Neural progenitor cell (in vitro differentiated cells): ENCODE measurements at regions not wholly inside any gene's neighbourhood (a gene's known extent, or its start where the extent isn't known, plus 50 kb on each side); places are given as distances from the start of the nearest gene placed in this dataset.

ENCODE experiments used
- DNase-seq: peaks from one replicate; pipeline ENCODE4 v3.0.0-alpha.2; 2016; ENCODE audit warnings: low spot score
- H2AFZ ChIP-seq: fragments of 200-600 bp; sonication (generic); replicated peaks from 2 replicates; pipeline ENCODE4 v1.6.1; 2016; ENCODE audit warnings: antibody characterized with exemption
- H3F3A ChIP-seq: fragments of 200-600 bp; sonication (generic); 2 replicates; pipeline ENCODE4 v1.6.1; 2016; ENCODE audit warnings: antibody characterized with exemption, low read depth
- H3K27ac ChIP-seq: fragments of 200-600 bp; sonication (generic); 2 replicates; pipeline ENCODE4 v1.5.1; 2016; ENCODE audit warnings: mild to moderate bottlenecking
- H3K27me3 ChIP-seq: fragments of 200-600 bp; sonication (generic); 2 replicates; pipeline ENCODE4 v1.6.1; 2016; ENCODE audit warnings: mild to moderate bottlenecking, moderate library complexity
- H3K36me3 ChIP-seq: fragments of 200-600 bp; sonication (generic); 2 replicates; pipeline ENCODE4 v1.5.1; 2016
- H3K4me1 ChIP-seq: fragments of 200-600 bp; sonication (generic); 2 replicates; pipeline ENCODE4 v1.6.1; 2016; ENCODE audit warnings: mixed run types
- H3K4me2 ChIP-seq: fragments of 200-600 bp; sonication (generic); 2 replicates; pipeline ENCODE4 v1.6.1; 2016
- H3K4me3 ChIP-seq: fragments of 200-600 bp; sonication (generic); 2 replicates; pipeline ENCODE4 v1.5.1; 2016
- H3K79me2 ChIP-seq: fragments of 200-600 bp; sonication (generic); 2 replicates; pipeline ENCODE4 v1.6.1; 2016; ENCODE audit warnings: low read depth
- H3K9ac ChIP-seq: fragments of 200-600 bp; sonication (generic); 2 replicates; pipeline ENCODE4 v1.6.1; 2016
- H3K9me3 ChIP-seq: fragments of 200-600 bp; sonication (generic); 2 replicates; pipeline ENCODE4 v1.5.1; 2016; ENCODE audit warnings: low read depth
- H4K20me1 ChIP-seq: fragments of 200-600 bp; sonication (generic); 2 replicates; pipeline ENCODE4 v1.6.1; 2016; ENCODE audit warnings: low read depth
- H3K27ac Mint-ChIP-seq: 3 replicates; pipeline ENCODE4 v1.8.0; 2021; ENCODE audit warnings: mixed read lengths
- H3K27me3 Mint-ChIP-seq: 2 replicates; pipeline ENCODE4 v1.8.0; 2022; ENCODE audit warnings: low read depth, mild to moderate bottlenecking, inconsistent platforms, moderate library complexity, mixed read lengths; ENCODE audit not compliant: insufficient read depth
- H3K36me3 Mint-ChIP-seq: 3 replicates; pipeline ENCODE4 v1.8.0; 2021; ENCODE audit warnings: mixed read lengths
- H3K4me1 Mint-ChIP-seq: 3 replicates; pipeline ENCODE4 v1.8.0; 2021; ENCODE audit warnings: mixed read lengths
- H3K4me3 Mint-ChIP-seq: 3 replicates; pipeline ENCODE4 v1.8.0; 2021; ENCODE audit warnings: mild to moderate bottlenecking, moderate library complexity, mixed read lengths
- H3K9me3 Mint-ChIP-seq: 3 replicates; pipeline ENCODE4 v1.8.0; 2020; ENCODE audit warnings: mixed read lengths
- EZH2 ChIP-seq: fragments of 200-600 bp; sonication (generic); IDR thresholded peaks from 2 replicates; pipeline ENCODE4 v1.6.1; 2017; ENCODE audit warnings: antibody characterized with exemption, mild to moderate bottlenecking, moderate library complexity
- EZH2phosphoT487 ChIP-seq: fragments of 200-600 bp; sonication (generic); IDR thresholded peaks from 2 replicates; pipeline ENCODE4 v1.6.1; 2017; ENCODE audit warnings: antibody characterized with exemption
- TF ChIP-seq, protein P1 (sequence below): fragments of 200-600 bp; sonication (generic); IDR thresholded peaks from 2 replicates; pipeline ENCODE4 v1.5.1; 2017; ENCODE audit warnings: antibody characterized with exemption, mild to moderate bottlenecking

DNA sequence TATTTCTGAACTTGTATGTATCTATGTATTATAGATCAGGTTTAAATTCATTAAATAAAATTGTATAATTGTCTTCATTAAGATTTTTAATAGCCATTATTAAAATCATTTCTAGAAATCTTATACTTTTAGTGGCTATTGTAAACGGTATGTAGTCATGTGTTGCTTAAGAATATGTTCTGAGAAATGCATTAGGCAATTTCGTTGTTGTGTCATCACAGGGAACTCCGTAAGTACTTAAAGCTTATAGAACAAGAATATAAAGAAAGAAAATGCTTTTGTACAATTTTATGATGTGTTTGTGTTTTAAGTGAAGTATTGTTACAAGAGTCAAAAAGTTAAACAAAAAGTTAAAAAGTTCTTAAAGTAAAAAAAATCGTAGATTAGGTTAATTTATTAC is 765.8 kb downstream of the METTL4 start:
- Mint-ChIP-seq H3K27ac (no peak overlapping the region), H3K4me3 (no peak overlapping the region), H3K27me3 (no peaks in the 10 kb centered on the region), H3K9me3 (no peaks in the 10 kb centered on the region), H3K36me3 (no peaks in the 10 kb centered on the region), H3K4me1 (no peaks in the 10 kb centered on the region)
- Histone ChIP-seq H3K9ac (no peak overlapping the region), H3K36me3 (no peaks in the 10 kb centered on the region), H3K27me3 (no peaks in the 10 kb centered on the region), H3K79me2 (no peaks in the 10 kb centered on the region), H3K4me1 (no peaks in the 10 kb centered on the region), H4K20me1 (no peaks in the 10 kb centered on the region), H2AFZ (no peak overlapping the region), H3K9me3 (no peaks in the 10 kb centered on the region), H3K4me3 (no peak overlapping the region), H3K4me2 (no peak overlapping the region), H3F3A (no peaks in the 10 kb centered on the region), H3K27ac (no peak overlapping the region)
- TF ChIP-seq EZH2 (no peak), EZH2phosphoT487 (no peak)
- TF ChIP-seq, protein P1, sequence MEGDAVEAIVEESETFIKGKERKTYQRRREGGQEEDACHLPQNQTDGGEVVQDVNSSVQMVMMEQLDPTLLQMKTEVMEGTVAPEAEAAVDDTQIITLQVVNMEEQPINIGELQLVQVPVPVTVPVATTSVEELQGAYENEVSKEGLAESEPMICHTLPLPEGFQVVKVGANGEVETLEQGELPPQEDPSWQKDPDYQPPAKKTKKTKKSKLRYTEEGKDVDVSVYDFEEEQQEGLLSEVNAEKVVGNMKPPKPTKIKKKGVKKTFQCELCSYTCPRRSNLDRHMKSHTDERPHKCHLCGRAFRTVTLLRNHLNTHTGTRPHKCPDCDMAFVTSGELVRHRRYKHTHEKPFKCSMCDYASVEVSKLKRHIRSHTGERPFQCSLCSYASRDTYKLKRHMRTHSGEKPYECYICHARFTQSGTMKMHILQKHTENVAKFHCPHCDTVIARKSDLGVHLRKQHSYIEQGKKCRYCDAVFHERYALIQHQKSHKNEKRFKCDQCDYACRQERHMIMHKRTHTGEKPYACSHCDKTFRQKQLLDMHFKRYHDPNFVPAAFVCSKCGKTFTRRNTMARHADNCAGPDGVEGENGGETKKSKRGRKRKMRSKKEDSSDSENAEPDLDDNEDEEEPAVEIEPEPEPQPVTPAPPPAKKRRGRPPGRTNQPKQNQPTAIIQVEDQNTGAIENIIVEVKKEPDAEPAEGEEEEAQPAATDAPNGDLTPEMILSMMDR: no peak
- no peak for DNase-seq

DNA sequence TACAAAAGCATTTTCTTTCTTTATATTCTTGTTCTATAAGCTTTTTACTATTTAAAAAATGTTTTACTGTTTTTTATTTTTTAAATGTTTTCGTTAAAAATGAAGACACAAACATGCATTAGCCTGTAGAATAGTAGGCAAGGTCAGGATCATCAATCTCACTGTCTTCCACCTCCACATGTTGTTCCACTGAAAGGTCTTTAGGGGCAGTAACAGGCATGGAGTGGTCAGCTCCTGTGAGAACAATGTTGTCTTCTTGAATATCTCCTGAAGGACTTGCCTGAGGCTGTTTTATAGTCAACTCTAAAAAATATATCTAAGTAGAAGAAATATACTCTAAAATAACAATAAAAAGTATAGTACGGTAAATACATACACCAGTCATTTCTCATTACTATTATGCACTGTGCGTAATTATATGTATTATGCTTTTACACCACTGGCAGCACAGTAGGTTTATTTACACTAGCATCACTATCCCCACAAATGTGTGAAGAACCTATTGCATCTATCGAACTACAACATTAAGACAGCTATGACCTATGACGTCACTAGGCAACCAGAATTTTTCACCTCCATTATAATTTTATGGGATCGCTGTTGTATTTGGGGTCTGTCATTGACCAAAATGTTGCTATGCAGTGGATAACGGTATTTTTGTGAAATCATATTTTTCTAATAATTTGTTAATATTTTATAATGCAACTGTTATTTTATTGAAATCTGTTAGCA is 764.3 kb downstream of the METTL4 start:
- Histone ChIP-seq H4K20me1 (no peaks in the 10 kb centered on the region), H3F3A (no peaks in the 10 kb centered on the region), H3K36me3 (no peaks in the 10 kb centered on the region), H3K4me3 (no peak overlapping the region), H3K79me2 (no peaks in the 10 kb centered on the region), H3K27me3 (no peaks in the 10 kb centered on the region), H2AFZ (no peak overlapping the region), H3K9me3 (no peaks in the 10 kb centered on the region), H3K27ac (no peak overlapping the region), H3K9ac (no peak overlapping the region), H3K4me2 (no peak overlapping the region), H3K4me1 (no peaks in the 10 kb centered on the region)
- no peak overlapping the region for H3K4me3 Mint-ChIP-seq
- DNase-seq: peak; percentile 16
- no peaks in the 10 kb centered on the region for H3K27me3 Mint-ChIP-seq
- no peak overlapping the region for H3K27ac Mint-ChIP-seq
- no peaks in the 10 kb centered on the region for H3K4me1 Mint-ChIP-seq
- H3K36me3 Mint-ChIP-seq: no peaks in the 10 kb centered on the region
- TF ChIP-seq, protein P1: peak; percentile 24
- TF ChIP-seq EZH2: no peak
- TF ChIP-seq EZH2phosphoT487: no peak
- no peaks in the 10 kb centered on the region for H3K9me3 Mint-ChIP-seq

DNA sequence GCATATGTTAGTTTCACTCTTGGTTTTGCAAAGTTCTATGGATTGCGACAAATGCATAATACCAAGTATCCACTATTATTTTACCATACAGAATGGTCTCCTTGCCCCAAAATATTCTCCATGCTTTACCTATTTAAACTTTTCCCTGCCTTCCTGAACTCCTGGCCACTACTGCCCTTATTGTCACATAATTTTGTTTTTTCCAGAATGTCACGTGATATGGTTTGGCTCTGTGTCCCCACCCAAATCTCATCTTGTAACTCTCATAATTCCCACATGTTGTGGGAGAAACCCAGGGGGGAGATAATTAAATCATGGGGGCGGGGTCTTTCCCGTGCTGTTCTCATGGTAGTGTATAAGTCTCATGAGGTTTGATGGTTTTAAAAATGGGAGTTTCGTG is 760.0 kb downstream of the METTL4 start:
- Mint-ChIP-seq H3K27ac (no peak overlapping the region), H3K4me3 (no peak overlapping the region), H3K27me3 (no peaks in the 10 kb centered on the region), H3K4me1 (no peaks in the 10 kb centered on the region), H3K36me3 (no peaks in the 10 kb centered on the region), H3K9me3 (no peaks in the 10 kb centered on the region)
- Histone ChIP-seq H3K79me2 (no peaks in the 10 kb centered on the region), H3K27me3 (no peaks in the 10 kb centered on the region), H3K9ac (no peak overlapping the region), H3K4me3 (no peak overlapping the region), H4K20me1 (no peaks in the 10 kb centered on the region), H2AFZ (no peak overlapping the region), H3K4me2 (no peak overlapping the region), H3K27ac (no peak overlapping the region), H3K36me3 (no peaks in the 10 kb centered on the region), H3K4me1 (no peaks in the 10 kb centered on the region), H3K9me3 (no peaks in the 10 kb centered on the region), H3F3A (no peaks in the 10 kb centered on the region)
- TF ChIP-seq EZH2phosphoT487: no peak
- no peak for DNase-seq

DNA sequence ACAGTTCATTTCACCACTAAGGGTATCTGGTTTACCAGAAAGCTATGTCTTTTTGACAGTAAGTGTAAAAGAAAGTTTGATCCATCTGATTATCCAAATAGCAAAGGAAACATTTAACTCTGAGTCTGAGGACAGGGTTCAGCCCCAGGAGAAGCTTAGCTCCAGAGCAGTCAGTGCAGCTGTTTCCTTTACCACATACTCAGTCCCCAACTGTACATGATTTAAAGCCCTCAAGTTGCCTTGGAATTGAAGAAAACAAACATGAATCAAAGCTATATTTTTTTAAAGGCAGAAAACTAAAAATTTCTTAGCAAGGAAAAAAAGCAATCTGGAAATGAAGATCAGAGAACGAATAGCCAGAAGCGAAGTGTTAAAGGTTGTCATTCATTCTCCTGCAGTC is 746.0 kb downstream of the METTL4 start:
- Mint-ChIP-seq H3K36me3 (no peaks in the 10 kb centered on the region), H3K27me3 (no peaks in the 10 kb centered on the region), H3K4me3 (no peak overlapping the region), H3K9me3 (no peaks in the 10 kb centered on the region), H3K27ac (no peak overlapping the region), H3K4me1 (no peaks in the 10 kb centered on the region)
- H3K27me3 ChIP-seq: no peaks in the 10 kb centered on the region
- H3K4me2 ChIP-seq: no peak overlapping the region
- H2AFZ ChIP-seq: peak overlapping the region; percentile 57
- H4K20me1 ChIP-seq: no peaks in the 10 kb centered on the region
- H3K27ac ChIP-seq: no peak overlapping the region
- H3F3A ChIP-seq: no peaks in the 10 kb centered on the region
- no peak overlapping the region for H3K9ac ChIP-seq
- H3K36me3 ChIP-seq: no peaks in the 10 kb centered on the region
- no peaks in the 10 kb centered on the region for H3K9me3 ChIP-seq
- H3K4me3 ChIP-seq: no peak overlapping the region
- TF ChIP-seq, protein P1: no peak
- no peak for TF ChIP-seq EZH2
- TF ChIP-seq EZH2phosphoT487: no peak
- H3K79me2 ChIP-seq: no peaks in the 10 kb centered on the region
- DNase-seq: no peak
- H3K4me1 ChIP-seq: no peaks in the 10 kb centered on the region
